NCI-H748 (cell line): ENCODE measurements at regions not wholly inside any gene's neighbourhood (a gene's known extent, or its start where the extent isn't known, plus 50 kb on each side); places are given as distances from the start of the nearest gene placed in this dataset.

Source experiments
- DNase-seq: peaks from one replicate; lab custom pipeline; 2025; ENCODE audit not compliant: unreplicated experiment; lab: John Stamatoyannopoulos, UW

DNA sequence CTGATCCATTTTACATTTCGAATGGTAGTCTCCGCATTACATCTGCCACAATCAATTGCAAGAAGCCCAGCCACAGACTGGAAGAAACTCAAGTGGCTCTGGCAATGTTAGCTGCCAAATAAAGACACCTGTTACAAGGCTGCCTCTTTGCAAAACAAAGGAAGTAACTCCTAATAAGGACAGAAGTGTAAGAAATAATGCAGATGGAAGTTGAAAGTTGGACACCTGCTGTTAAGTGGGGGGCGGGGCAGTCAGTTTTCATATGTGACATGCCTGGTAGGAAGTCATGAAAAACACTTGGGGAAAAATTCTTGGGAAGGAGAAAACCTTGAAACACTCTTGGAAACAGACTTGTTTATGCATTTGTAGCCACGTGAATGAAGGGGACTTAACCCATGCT lies 54.1 kb upstream of the ATP2C1 start:
- peak; percentile 21 for DNase-seq

DNA sequence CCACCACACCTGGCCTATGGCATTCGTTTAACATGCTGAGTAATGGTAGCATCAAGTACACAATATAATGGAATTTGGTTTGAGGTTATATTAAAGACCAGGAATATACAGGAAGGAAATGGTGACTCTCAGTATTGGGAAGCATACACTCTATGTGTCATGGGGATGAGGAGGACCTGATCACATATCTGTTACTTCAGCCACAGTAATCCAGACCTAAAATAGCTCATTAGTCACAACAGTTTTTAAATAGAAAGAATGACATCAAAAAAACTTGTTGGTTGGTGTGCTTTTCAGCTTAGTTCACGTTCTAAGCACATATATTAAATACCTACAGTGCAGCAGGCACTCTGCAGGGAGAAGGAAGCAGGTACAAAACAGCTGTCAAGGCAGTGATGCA lies 52.5 kb upstream of the ATP2C1 start:
- DNase-seq, result no peak

DNA sequence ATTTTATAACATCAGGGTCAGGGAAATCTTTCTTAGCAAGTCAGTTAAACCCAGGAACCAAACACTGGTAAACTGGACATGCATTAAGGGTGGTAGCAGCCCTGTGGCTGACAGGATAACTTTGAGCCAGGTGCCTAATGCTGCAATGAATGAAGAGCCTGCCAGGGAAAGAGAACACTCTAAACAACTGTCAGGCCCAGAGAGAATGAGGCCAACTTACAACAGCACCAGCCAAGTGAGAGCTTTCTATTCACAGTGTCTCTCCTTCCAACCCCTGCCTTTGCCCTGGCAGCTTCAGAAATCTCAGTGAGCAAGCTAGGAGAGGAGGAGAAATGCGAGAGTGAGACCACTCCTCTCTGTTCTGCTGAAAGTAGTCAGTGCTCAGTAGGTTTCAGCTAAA lies 50.4 kb upstream of the ATP2C1 start:
- DNase-seq, result no peak
